ENCODE measurements at regions not wholly inside any gene's neighbourhood (a gene's known extent, or its start where the extent isn't known, plus 50 kb on each side); places are given as distances from the start of the nearest gene placed in this dataset.

GRCh38 chr1:219264561-219264960, 90.9 kb downstream of the LYPLAL1 start:
- no peak for TF ChIP-seq CTCF (IDR thresholded peaks at IDR 0.05)
- Mint-ChIP-seq H3K9me3 (no peaks in the 10 kb centered on the region), H3K4me1 (ENCODE audit: low read depth) (no peaks in the 10 kb centered on the region), H3K36me3 (ENCODE audit: low read depth) (peaks cover 12% of the 10 kb centered on the region), H3K27ac (no peak overlapping the region), H3K27me3 (no peaks in the 10 kb centered on the region), H3K4me3 (no peak overlapping the region)
- no peak overlapping the region for H3K4me3 ChIP-seq (ENCODE audit: low read length)
- no peaks in the 10 kb centered on the region for H3K4me1 ChIP-seq (ENCODE audit: insufficient read depth, low read length)
- CTCF ChIA-PET: no interaction called here
- intact Hi-C loops (cut with DNase I, micrococcal nuclease): no loop called here
- DNase-seq (no peak), ATAC-seq (ENCODE audit: poor library complexity) (no peak)
- POLR2A ChIA-PET: no interaction called here
- H3K27me3 ChIP-seq (ENCODE audit: control insufficient read depth in 1 of 2, insufficient read depth in 2 of 2, low read length in 2 of 2): no peaks in the 10 kb centered on the region
- peaks cover 0 to 6% of the 10 kb centered on the region in 2 experiments for H3K9me3 ChIP-seq (ENCODE audit: control insufficient read depth in 1 of 2, insufficient read depth in 1 of 2, low read length in 2 of 2)
- no peak overlapping the region for H3K27ac ChIP-seq (ENCODE audit: low read depth in 1 of 2, low read length in 2 of 2)
- no peaks in the 10 kb centered on the region for H3K36me3 ChIP-seq (ENCODE audit: insufficient read depth, low read length)
